ENCODE measurements at regions not wholly inside any gene's neighbourhood (a gene's known extent, or its start where the extent isn't known, plus 50 kb on each side); places are given as distances from the start of the nearest gene placed in this dataset.

GRCh38 chr1:192086644-192087043, 71.6 kb upstream of the RGS18 start:
- TF ChIP-seq POLR2A (IDR thresholded peaks at IDR 0.05): no peak
- TF ChIP-seq CTCF (IDR thresholded peaks at IDR 0.05): no peak

All from suprapubic skin (tissue), 3 donors.